GM21717 (cell line): ENCODE measurements at regions not wholly inside any gene's neighbourhood (a gene's known extent, or its start where the extent isn't known, plus 50 kb on each side); places are given as distances from the start of the nearest gene placed in this dataset.
"Not testable (repeated sequence)": the region's sequence is repeated elsewhere in the genome, so short reads cannot be mapped to it uniquely, and the experiment has no call there.

Experiments used
- ATAC-seq: cut with Tn5 transposase; IDR thresholded peaks from one replicate; pipeline ENCODE4 v1.9.1; 2021; ENCODE audit warnings: mild to moderate bottlenecking, moderate library complexity; ENCODE audit not compliant: unreplicated experiment

DNA sequence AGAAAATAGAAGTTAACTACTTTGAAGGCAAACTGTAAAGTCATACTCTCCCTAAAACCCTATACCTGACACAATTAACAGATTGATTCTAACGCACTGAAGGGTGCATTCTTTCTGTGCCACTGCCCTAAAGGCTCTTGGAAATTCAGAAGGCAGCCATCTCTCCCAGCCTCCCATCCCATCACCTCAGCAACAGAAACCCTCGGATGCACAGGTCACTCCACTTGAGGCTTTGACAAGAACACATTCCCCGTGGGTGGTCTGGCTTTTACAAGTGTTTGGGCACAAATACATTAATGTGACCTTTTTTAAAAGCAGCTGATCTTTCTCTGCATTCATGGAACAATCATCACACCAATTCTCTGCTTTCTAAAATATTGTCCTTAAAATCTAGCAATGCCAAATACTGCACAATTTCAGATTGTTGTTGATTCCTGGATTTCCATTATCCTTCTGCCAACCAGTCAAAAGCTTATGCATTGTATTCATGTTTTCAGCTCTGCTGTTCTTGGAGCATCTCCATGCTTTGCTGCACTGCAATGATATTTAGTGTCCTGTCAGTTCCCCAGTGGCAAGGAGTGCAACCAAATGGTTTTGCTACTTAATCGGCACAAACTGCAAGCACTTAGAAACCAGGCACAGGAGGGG, 175.6 kb downstream of the TMEM161B start:
- no peak for ATAC-seq

- ATAC-seq, result no peak
These were observed 176.3 kb downstream of the TMEM161B start for GRCh38 chr5:88092358-88092757.

DNA sequence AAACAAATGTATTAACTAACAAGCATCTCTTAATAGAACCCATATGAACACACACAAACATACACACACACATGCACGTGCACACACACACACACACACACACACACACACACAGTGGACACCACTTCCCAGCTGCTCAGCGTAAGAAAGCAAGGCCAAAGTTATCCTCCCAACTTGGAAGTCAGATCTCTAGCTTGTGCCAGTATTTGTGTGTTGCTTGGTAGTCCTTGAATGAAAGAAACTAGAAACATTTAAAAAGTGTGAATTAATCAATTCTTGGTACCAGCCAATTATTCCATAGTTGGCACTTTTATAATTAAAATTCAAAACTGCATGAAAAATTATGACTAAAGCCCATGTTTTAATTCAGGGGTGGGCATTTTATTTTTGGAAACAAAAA, 178.1 kb downstream of the TMEM161B start:
- ATAC-seq, result no peak

DNA sequence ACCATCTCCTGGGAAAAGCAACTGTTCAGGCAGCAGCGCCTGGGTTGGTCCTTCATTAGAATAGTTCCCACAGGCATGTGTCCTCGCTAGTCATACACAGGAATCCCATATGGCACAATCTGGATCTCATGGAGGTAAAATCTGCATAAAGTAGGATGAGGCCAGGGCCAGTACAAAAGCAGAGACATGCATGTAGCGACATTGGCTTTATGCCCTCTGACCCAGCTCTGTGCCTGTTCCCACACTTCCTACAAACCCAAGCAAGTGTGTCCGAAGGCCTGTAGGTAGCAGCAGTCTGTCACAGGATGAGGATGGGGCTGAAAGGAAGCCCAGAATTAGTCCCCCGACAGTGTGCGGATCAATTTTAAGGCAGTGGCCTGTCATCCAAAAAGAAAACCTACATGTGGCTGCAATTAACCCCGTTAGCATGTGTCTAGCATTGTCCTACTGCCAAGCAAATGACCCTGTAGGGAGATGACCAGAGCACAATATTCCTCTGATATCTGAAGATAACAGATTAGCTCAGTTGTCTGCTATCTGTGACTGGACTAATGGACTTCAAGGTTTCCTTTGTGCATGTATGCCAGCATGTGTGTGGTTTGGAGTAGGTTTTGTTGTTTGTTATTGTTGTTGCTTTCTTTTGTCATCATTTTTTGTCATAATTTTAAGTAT, 178.8 kb downstream of the TMEM161B start:
- no peak for ATAC-seq

GRCh38 chr5:88085462-88085861, 183.2 kb downstream of the TMEM161B start:
- ATAC-seq, result no peak

DNA sequence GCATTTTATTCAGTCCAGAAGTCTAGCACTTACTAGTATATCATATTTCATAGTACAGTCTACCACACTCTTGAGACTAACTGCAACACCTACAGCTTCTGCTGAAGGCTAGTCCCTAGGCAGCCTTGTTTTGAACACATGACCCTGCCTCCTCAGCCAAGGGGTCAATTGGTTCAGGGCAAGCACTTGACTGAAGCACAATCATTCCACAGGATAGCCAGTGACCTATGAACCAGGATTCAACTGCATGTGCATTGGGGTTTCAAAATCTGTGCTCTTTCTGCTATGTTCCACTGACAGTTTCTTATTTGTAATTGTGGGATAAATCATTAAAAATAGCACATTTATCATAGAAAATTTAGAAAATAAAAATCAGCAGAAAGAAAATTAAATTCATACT, 186.8 kb downstream of the TMEM161B start:
- ATAC-seq, result no peak

GRCh38 chr5:88063813-88064212, 204.8 kb downstream of the TMEM161B start:
- no peak for ATAC-seq

- ATAC-seq, result no peak
These were observed 208.5 kb downstream of the TMEM161B start for GRCh38 chr5:88060194-88060593.

DNA sequence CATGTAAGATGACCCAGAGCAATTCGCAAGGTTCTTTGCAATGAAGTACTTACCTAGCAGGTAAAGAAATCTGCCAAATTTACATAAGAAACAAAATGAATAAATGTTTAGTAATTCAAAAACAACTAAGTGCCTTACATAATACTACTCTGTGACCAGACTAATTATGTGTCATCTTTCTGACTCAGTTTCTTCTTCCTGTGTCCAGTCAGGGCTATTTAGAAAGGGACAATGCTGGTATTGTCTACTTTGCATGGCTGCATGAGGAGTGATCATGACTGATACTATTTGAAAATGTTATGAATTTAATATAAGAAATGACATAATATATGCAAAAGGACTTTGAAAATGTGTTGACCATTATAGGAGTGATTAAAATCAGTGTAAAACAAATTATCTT, 210.0 kb downstream of the TMEM161B start:
- no peak for ATAC-seq

- not testable (repeated sequence) for ATAC-seq
These were observed 216.2 kb downstream of the TMEM161B start for GRCh38 chr5:88052468-88052867.

- ATAC-seq, result no peak
These were observed 217.5 kb downstream of the TMEM161B start for GRCh38 chr5:88051148-88051547.

DNA sequence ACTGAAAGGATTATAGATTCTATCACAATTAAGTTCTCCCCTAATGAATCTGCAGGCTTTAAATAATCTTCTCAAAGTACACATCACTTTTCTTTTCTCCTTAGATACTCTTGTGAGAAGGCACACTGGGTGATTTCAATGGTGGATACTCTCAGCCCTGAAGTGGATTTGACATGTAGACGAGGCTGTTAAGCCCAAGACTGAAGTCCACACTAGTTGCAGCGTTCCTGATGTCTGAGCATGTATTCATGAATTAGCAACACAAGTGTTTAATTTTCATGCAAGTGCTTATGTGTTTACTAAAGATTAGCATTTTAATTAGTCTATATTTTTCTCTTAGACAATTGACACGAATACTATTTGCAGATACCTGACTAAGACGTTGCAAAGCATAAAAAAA, 218.9 kb downstream of the TMEM161B start:
- no peak for ATAC-seq

GRCh38 chr5:88049156-88049555, 219.5 kb downstream of the TMEM161B start:
- no peak for ATAC-seq

DNA sequence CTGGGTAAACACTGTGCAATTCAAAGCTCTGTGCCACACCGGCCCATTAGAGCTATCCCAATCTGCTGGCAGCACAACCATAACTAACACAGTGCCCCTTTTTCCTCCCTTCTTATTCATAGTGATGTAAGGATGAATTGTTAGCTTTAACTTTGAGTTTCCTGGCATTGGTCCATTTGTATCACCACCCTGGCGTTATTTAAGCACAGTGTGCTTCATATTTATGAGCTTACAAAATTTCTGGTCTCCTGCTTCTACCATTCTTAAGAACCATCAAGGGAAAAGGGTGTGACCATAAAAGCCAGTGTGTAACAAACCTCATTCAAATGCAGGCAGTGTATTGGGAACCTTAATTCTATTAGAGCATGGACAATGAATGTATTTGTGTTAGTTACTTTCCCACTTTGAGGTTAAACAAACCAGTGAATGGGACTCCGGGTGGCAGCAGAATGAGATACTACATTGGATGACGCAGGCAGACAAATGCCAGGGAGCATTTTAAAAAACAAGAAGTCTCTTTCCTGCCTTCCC, 222.6 kb downstream of the TMEM161B start:
- ATAC-seq, result no peak

DNA sequence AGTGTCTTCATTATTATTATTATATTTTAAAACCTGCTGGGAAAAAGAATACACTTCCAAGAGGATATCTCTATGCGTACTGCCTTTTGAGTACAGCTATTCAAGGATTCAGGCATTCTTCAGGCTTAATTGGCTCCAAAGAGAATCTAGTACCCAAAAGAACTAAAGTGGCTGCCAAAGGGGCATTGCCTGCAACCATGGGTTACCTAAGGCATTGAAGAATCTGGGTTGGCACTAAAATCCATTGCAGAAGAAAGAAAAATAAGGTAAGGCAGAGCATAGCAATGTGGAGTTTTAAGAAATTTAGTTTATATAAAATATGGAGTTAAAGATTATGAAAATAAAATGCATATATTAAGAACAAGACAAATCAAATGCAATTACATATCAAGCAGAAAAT, 223.5 kb downstream of the TMEM161B start:
- no peak for ATAC-seq

DNA sequence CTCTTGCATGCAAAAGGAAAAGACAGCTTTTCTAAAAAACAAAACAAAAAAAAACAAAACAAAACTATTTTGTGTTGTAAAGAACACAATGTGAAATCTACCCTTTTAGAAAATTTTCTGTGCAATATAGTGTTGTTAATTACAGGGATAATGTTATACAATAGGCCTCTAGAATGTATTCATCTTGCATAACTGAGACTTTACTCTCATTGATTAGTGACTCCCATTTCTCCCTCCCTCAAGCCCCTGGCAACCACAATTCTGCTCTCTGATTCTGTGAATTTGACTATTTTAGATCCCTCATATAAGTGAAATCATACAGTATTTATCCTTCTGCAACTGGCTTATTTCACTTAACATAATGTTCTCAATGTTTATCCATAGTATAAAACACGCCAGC, 234.1 kb downstream of the TMEM161B start:
- no peak for ATAC-seq

GRCh38 chr5:88033191-88033590, 235.5 kb downstream of the TMEM161B start:
- no peak for ATAC-seq

- no peak for ATAC-seq
These were observed 239.6 kb downstream of the TMEM161B start for GRCh38 chr5:88029011-88029410.

GRCh38 chr5:88021141-88021540, 247.5 kb downstream of the TMEM161B start:
- ATAC-seq, result no peak

DNA sequence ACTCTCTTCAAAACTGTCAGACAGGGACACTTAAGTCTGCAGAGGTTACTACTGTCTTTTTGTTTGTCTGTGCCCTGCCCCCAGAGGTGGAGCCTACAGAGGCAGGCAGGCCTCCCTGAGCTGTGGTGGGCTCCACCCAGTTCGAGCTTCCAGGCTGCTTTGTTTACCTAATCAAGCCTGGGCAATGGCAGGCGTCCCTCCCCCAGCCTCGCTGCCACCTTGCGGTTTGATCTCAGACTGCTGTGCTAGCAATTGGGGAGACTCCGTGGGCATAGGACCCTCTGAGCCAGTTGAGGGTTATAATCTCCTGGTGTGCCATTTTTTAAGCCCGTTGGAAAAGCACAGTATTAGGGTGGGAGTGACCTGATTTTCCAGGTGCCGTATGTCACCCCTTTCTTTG, 253.7 kb downstream of the TMEM161B start:
- ATAC-seq, result not testable (repeated sequence)

GRCh38 chr5:88000877-88001276, 267.8 kb downstream of the TMEM161B start:
- no peak for ATAC-seq

GRCh38 chr5:87997662-87998061, 271.0 kb downstream of the TMEM161B start:
- ATAC-seq, result no peak

- ATAC-seq, result no peak
These were observed 302.4 kb downstream of the TMEM161B start for GRCh38 chr5:87966213-87966612.
